C4-2B (cell line): ENCODE measurements at regions not wholly inside any gene's neighbourhood (a gene's known extent, or its start where the extent isn't known, plus 50 kb on each side); places are given as distances from the start of the nearest gene placed in this dataset.

Experiments
- ZFX ChIP-seq: fragments of 450-650 bp; IDR thresholded peaks from 2 replicates; pipeline ENCODE4 v1.6.1; 2017
- TF ChIP-seq, protein P1 (sequence below): fragments of 450-650 bp; conservative IDR thresholded peaks from 2 replicates; pipeline ENCODE4 v1.5.1; 2017; ENCODE audit warnings: mild to moderate bottlenecking

DNA sequence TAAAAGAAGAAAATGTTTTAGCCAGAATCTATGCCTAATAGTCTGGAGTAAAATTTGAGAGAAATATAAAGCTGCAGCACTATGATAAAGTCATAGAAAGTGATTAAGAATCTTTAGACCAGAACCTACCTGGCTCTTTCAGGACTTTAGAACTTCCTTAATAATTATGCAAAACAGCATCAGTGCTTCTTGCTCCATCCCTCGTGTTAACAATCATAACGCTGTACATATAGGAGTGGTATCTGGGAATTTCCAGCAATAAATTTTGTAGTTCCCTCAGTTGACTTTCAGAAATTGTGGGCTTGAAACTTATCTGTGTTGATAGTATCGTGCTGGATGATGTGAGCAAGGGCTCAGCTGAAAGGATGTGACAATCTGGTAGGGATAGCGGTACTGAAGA is 102.1 kb upstream of the RASGEF1B start:
- TF ChIP-seq, protein P1, sequence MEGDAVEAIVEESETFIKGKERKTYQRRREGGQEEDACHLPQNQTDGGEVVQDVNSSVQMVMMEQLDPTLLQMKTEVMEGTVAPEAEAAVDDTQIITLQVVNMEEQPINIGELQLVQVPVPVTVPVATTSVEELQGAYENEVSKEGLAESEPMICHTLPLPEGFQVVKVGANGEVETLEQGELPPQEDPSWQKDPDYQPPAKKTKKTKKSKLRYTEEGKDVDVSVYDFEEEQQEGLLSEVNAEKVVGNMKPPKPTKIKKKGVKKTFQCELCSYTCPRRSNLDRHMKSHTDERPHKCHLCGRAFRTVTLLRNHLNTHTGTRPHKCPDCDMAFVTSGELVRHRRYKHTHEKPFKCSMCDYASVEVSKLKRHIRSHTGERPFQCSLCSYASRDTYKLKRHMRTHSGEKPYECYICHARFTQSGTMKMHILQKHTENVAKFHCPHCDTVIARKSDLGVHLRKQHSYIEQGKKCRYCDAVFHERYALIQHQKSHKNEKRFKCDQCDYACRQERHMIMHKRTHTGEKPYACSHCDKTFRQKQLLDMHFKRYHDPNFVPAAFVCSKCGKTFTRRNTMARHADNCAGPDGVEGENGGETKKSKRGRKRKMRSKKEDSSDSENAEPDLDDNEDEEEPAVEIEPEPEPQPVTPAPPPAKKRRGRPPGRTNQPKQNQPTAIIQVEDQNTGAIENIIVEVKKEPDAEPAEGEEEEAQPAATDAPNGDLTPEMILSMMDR, result no peak
- TF ChIP-seq ZFX, result no peak
